CD14-positive monocyte (primary cell): ENCODE measurements at regions not wholly inside any gene's neighbourhood (a gene's known extent, or its start where the extent isn't known, plus 50 kb on each side); places are given as distances from the start of the nearest gene placed in this dataset.

Experiments used
- DNase-seq, 3 donors: peaks; one replicate each; pipeline ENCODE4 v3.0.0-alpha.2; 2011 to 2022
- H2AFZ ChIP-seq: 2 replicates; pipeline ENCODE4 v1.6.0; 2012; ENCODE audit warnings: mild to moderate bottlenecking, low read depth, low read length, inconsistent platforms; ENCODE audit not compliant: insufficient read depth, poor library complexity, severe bottlenecking
- H3K27ac ChIP-seq, 2 donors: 1 replicate in 1 of 2; 2 replicates in 1 of 2; pipeline ENCODE4 v1.5.1; 2012 to 2013; ENCODE audit warnings: low read length in 2 of 2, control low read depth in 1 of 2, inconsistent platforms in 1 of 2, low read depth in 1 of 2, mild to moderate bottlenecking in 1 of 2
- H3K27me3 ChIP-seq, 2 donors: one replicate each; pipeline versions ENCODE4 v1.6.0 to v1.6.1; 2011 to 2013; ENCODE audit warnings: low read length in 2 of 2; ENCODE audit not compliant: control insufficient read depth in 2 of 2, insufficient read depth in 2 of 2
- H3K36me3 ChIP-seq, 2 donors: replicated peaks in 1 of 2; 1 replicate in 1 of 2; 2 replicates in 1 of 2; pipeline versions ENCODE4 v1.5.1 to v1.6.1; 2012 to 2013; ENCODE audit warnings: low read length in 2 of 2, control low read depth in 1 of 2, inconsistent platforms in 1 of 2, mild to moderate bottlenecking in 1 of 2; ENCODE audit not compliant: insufficient read depth in 2 of 2, control insufficient read depth in 1 of 2
- H3K4me1 ChIP-seq, 2 donors: 1 replicate in 1 of 2; 2 replicates in 1 of 2; pipeline versions ENCODE4 v1.5.1 to v1.6.1; 2012 to 2013; ENCODE audit warnings: low read length in 2 of 2, control low read depth in 1 of 2, inconsistent platforms in 1 of 2, mild to moderate bottlenecking in 1 of 2, moderate library complexity in 1 of 2; ENCODE audit not compliant: insufficient read depth in 2 of 2, control insufficient read depth in 1 of 2
- H3K4me2 ChIP-seq: replicated peaks from 2 replicates; pipeline ENCODE3; 2012; ENCODE audit warnings: low read length, moderate library complexity, mild to moderate bottlenecking; ENCODE audit not compliant: poor library complexity, severe bottlenecking; ENCODE audit errors: extremely low read depth
- H3K4me3 ChIP-seq, 3 experiments: fragments of 200-600 bp in 1 of 3; sonication (generic) in 1 of 3; replicated peaks in 1 of 3; 1 replicate in 2 of 3; 2 replicates in 1 of 3; pipeline ENCODE4 v1.5.1; 2011 to 2013; ENCODE audit warnings: low read length in 3 of 3, mild to moderate bottlenecking in 3 of 3, control low read depth in 2 of 3, low read depth in 2 of 3, inconsistent platforms in 1 of 3, moderate library complexity in 1 of 3
- H3K79me2 ChIP-seq: 2 replicates; pipeline ENCODE4 v1.6.0; 2012; ENCODE audit warnings: mild to moderate bottlenecking, control low read depth, inconsistent platforms, low read length, moderate library complexity; ENCODE audit not compliant: insufficient read depth
- H3K9ac ChIP-seq: 2 replicates; pipeline ENCODE4 v1.6.0; 2017; ENCODE audit warnings: low read length, mild to moderate bottlenecking; ENCODE audit not compliant: insufficient read depth, poor library complexity, severe bottlenecking
- H3K9me3 ChIP-seq, 2 donors: replicated peaks in 1 of 2; 1 replicate in 1 of 2; 2 replicates in 1 of 2; pipeline versions ENCODE4 v1.5.1 to v1.6.1; 2012 to 2013; ENCODE audit warnings: low read length in 2 of 2, control low read depth in 1 of 2; ENCODE audit not compliant: control insufficient read depth in 1 of 2, insufficient read depth in 1 of 2
- H4K20me1 ChIP-seq: 2 replicates; pipeline ENCODE4 v1.6.0; 2012; ENCODE audit warnings: mild to moderate bottlenecking, low read length, control low read depth, moderate library complexity; ENCODE audit not compliant: insufficient read depth
- H3K27ac Mint-ChIP-seq, 7 donors: one replicate each; pipeline ENCODE4 v1.8.0; 2020; ENCODE audit warnings: mild to moderate bottlenecking in 7 of 7, mixed read lengths in 7 of 7, moderate library complexity in 6 of 7, inconsistent platforms in 2 of 7
- H3K27me3 Mint-ChIP-seq, 3 donors: one replicate each; pipeline ENCODE4 v1.8.0; 2021 to 2022; ENCODE audit warnings: low read depth in 3 of 3, mild to moderate bottlenecking in 3 of 3, mixed read lengths in 3 of 3, moderate library complexity in 3 of 3, inconsistent platforms in 1 of 3
- H3K36me3 Mint-ChIP-seq, 2 donors: one replicate each; pipeline ENCODE4 v1.8.0; 2020; ENCODE audit warnings: mixed read lengths in 2 of 2, inconsistent platforms in 1 of 2, mild to moderate bottlenecking in 1 of 2
- H3K4me1 Mint-ChIP-seq: one replicate; pipeline ENCODE4 v1.8.0; 2020; ENCODE audit warnings: mild to moderate bottlenecking, mixed read lengths
- H3K4me3 Mint-ChIP-seq, 2 donors: one replicate each; pipeline ENCODE4 v1.8.0; 2020; ENCODE audit warnings: mild to moderate bottlenecking in 2 of 2, mixed read lengths in 2 of 2, moderate library complexity in 1 of 2
- H3K9me3 Mint-ChIP-seq, 7 donors: one replicate each; pipeline ENCODE4 v1.8.0; 2020 to 2022; ENCODE audit warnings: mixed read lengths in 7 of 7, mild to moderate bottlenecking in 6 of 7, moderate library complexity in 6 of 7, inconsistent platforms in 2 of 7
- CTCF ChIP-seq: fragments of 200-600 bp; IDR thresholded peaks from one replicate; pipeline ENCODE4 v1.8.0; 2022; ENCODE audit warnings: antibody characterized with exemption, mild to moderate bottlenecking
- intact Hi-C, 2 donors: fragments of 100-400 bp; cut with micrococcal nuclease; formaldehyde crosslinking; loops; one replicate each; pipeline versions ENCODE4 v1.15.0 to v1.15.1; 2023

GRCh38 chr4:66829310-66829709 is 716.0 kb downstream of the CENPC start:
- intact Hi-C loops, result no loop called here
- Histone ChIP-seq H4K20me1 (no peaks in the 10 kb centered on the region), H3K27me3 (no peaks in the 10 kb centered on the region), H3K36me3 (no peaks in the 10 kb centered on the region), H3K4me3 (no peak overlapping the region), H3K9ac (no peak overlapping the region), H3K9me3 (peaks cover 0 to 4% of the 10 kb centered on the region in 2 donors), H3K4me1 (no peaks in the 10 kb centered on the region), H2AFZ (no peak overlapping the region), H3K4me2 (no peak overlapping the region), H3K79me2 (no peaks in the 10 kb centered on the region), H3K27ac (no peak overlapping the region)
- Mint-ChIP-seq H3K4me1 (no peaks in the 10 kb centered on the region), H3K4me3 (no peak overlapping the region), H3K27me3 (no peaks in the 10 kb centered on the region), H3K9me3 (peaks cover 0 to 7% (median 2%) of the 10 kb centered on the region in 7 donors), H3K27ac (no peak overlapping the region), H3K36me3 (no peaks in the 10 kb centered on the region)
- TF ChIP-seq CTCF, result no peak
- no peak for DNase-seq

GRCh38 chr4:66820681-66821080 is 724.6 kb downstream of the CENPC start:
- Mint-ChIP-seq H3K27ac (no peak overlapping the region), H3K9me3 (peaks cover 0 to 3% (median 0%) of the 10 kb centered on the region in 7 donors), H3K36me3 (no peaks in the 10 kb centered on the region), H3K4me1 (no peaks in the 10 kb centered on the region), H3K27me3 (no peaks in the 10 kb centered on the region), H3K4me3 (no peak overlapping the region)
- no peak for TF ChIP-seq CTCF
- H3K27me3 ChIP-seq, result no peaks in the 10 kb centered on the region
- no peak overlapping the region for H3K4me3 ChIP-seq
- H3K36me3 ChIP-seq, result no peaks in the 10 kb centered on the region
- no peak overlapping the region for H3K9ac ChIP-seq
- intact Hi-C loops, result no loop called here
- DNase-seq, result no peak
- no peaks in the 10 kb centered on the region for H3K9me3 ChIP-seq
- no peak overlapping the region for H2AFZ ChIP-seq
- no peaks in the 10 kb centered on the region for H3K79me2 ChIP-seq
- H3K4me2 ChIP-seq, result no peak overlapping the region
- no peaks in the 10 kb centered on the region for H3K4me1 ChIP-seq
- H4K20me1 ChIP-seq, result no peaks in the 10 kb centered on the region
- H3K27ac ChIP-seq, result no peak overlapping the region
